Endothelial cell of umbilical vein (primary cell): ENCODE measurements at regions not wholly inside any gene's neighbourhood (a gene's known extent, or its start where the extent isn't known, plus 50 kb on each side); places are given as distances from the start of the nearest gene placed in this dataset.

Experiments
- CTCF ChIP-seq, 2 donors: IDR thresholded peaks; 1 replicate in 1 of 2; 2 replicates in 1 of 2; pipeline ENCODE4 v1.5.1; 2011; ENCODE audit warnings: low read length in 2 of 2, mild to moderate bottlenecking in 2 of 2, moderate library complexity in 2 of 2, control low read depth in 1 of 2, inconsistent platforms in 1 of 2, low read depth in 1 of 2; ENCODE audit not compliant: insufficient read depth in 1 of 2; ENCODE audit errors: extremely low read depth in 1 of 2
- EZH2 ChIP-seq: IDR thresholded peaks from 2 replicates; pipeline ENCODE4 v1.6.1; 2012; ENCODE audit warnings: borderline replicate concordance, low read depth, mild to moderate bottlenecking, moderate library complexity, low read length, inconsistent platforms; ENCODE audit not compliant: severe bottlenecking
- FOS ChIP-seq: IDR thresholded peaks from 2 replicates; pipeline ENCODE4 v1.6.1; 2011; ENCODE audit warnings: mild to moderate bottlenecking, low read length, moderate library complexity, borderline replicate concordance; ENCODE audit not compliant: insufficient read depth
- GATA2 ChIP-seq: IDR thresholded peaks from 2 replicates; pipeline ENCODE4 v1.7.0; 2011; ENCODE audit warnings: low read depth, mild to moderate bottlenecking, moderate library complexity, mixed read lengths, low read length; ENCODE audit not compliant: insufficient read length, insufficient read depth
- JUN ChIP-seq: IDR thresholded peaks from 2 replicates; pipeline ENCODE4 v1.6.1; 2011; ENCODE audit warnings: borderline replicate concordance, low read depth; ENCODE audit not compliant: insufficient read length, insufficient read depth
- MAX ChIP-seq: IDR thresholded peaks from 2 replicates; pipeline ENCODE4 v1.6.1; 2011; ENCODE audit not compliant: insufficient read depth, insufficient read length
- MYC ChIP-seq: IDR thresholded peaks from one replicate; pipeline ENCODE4 v1.6.1; 2011; ENCODE audit warnings: mild to moderate bottlenecking, low read depth, low read length
- POLR2A ChIP-seq: IDR thresholded peaks from 2 replicates; pipeline ENCODE4 v1.6.1; 2012; ENCODE audit warnings: low read depth, mild to moderate bottlenecking, control low read depth, low read length
- POLR2AphosphoS5 ChIP-seq: IDR thresholded peaks from 2 replicates; pipeline ENCODE4 v1.6.1; 2012; ENCODE audit warnings: low read depth, mild to moderate bottlenecking, control low read depth, low read length, moderate library complexity; ENCODE audit not compliant: insufficient read depth

- no peak for TF ChIP-seq EZH2
- TF ChIP-seq CTCF (IDR thresholded peaks at IDR 0.05; ENCODE audit: extremely low read depth in 1 of 2, insufficient read depth in 1 of 2, low read depth in 1 of 2, low read length in 2 of 2), result no peak
- no peak for TF ChIP-seq POLR2AphosphoS5
- TF ChIP-seq POLR2A, result no peak
- TF ChIP-seq GATA2, result no peak
- TF ChIP-seq MAX, result no peak
- no peak for TF ChIP-seq FOS
- no peak for TF ChIP-seq MYC
- TF ChIP-seq JUN, result no peak
Observed at GRCh38 chrX:39871648-39872047, 226.1 kb downstream of the BCOR start.
